Panc1 (cell line): ENCODE measurements at regions not wholly inside any gene's neighbourhood (a gene's known extent, or its start where the extent isn't known, plus 50 kb on each side); places are given as distances from the start of the nearest gene placed in this dataset.
"Not testable (repeated sequence)": the region's sequence is repeated elsewhere in the genome, so short reads cannot be mapped to it uniquely, and the experiment has no call there.

Experiments used
- ATAC-seq: fragments of 200-7000 bp; cut with Tn5 transposase; 2 replicates; pipeline ENCODE4 v1.9.1; 2020; ENCODE audit warnings: mild to moderate bottlenecking, moderate library complexity
- BruUV-seq: library from RNA; stranded (reverse); fragments of 400-500 nt; replicated peaks from 2 replicates; lab custom pipeline; 2021; lab: Mats Ljungman, UMichigan
- CTCF ChIA-PET: fragments of 300-600 bp; sonication (Branson Sonifier 250); formaldehyde crosslinking; loops from one replicate; lab custom pipeline; 2022; ENCODE audit warnings: antibody characterized with exemption; lab: Charles Lee
- POLR2A ChIA-PET: fragments of 300-600 bp; sonication (Branson Sonifier 250); formaldehyde crosslinking; loops from one replicate; lab custom pipeline; 2022; ENCODE audit warnings: antibody characterized with exemption; lab: Charles Lee
- DNase-seq: peaks from one replicate; pipeline ENCODE4 v3.0.0-alpha.2; 2010; ENCODE audit warnings: low read depth, low spot score
- H3K27ac ChIP-seq: 2 replicates; pipeline ENCODE4 v1.5.1; 2011; ENCODE audit warnings: mild to moderate bottlenecking, low read length, inconsistent platforms
- H3K27me3 ChIP-seq: fragments of 200-500 bp; sonication (Bioruptor generic); 2 replicates; pipeline ENCODE4 v1.6.0; 2014; ENCODE audit warnings: low read length, inconsistent platforms; ENCODE audit not compliant: control insufficient read depth, insufficient read depth
- H3K36me3 ChIP-seq: fragments of 200-500 bp; sonication (Bioruptor generic); 2 replicates; pipeline ENCODE4 v1.5.1; 2014; ENCODE audit warnings: inconsistent platforms, mild to moderate bottlenecking, low read length, moderate library complexity; ENCODE audit not compliant: control insufficient read depth, insufficient read depth
- H3K4me1 ChIP-seq: 2 replicates; pipeline ENCODE4 v1.5.1; 2011; ENCODE audit warnings: inconsistent platforms, mild to moderate bottlenecking, low read length, moderate library complexity; ENCODE audit not compliant: control insufficient read depth, insufficient read depth
- H3K4me3 ChIP-seq, 2 experiments: 2 replicates each; pipeline ENCODE4 v1.5.1; 2011 to 2012; ENCODE audit warnings: low read depth in 2 of 2, low read length in 2 of 2, mild to moderate bottlenecking in 2 of 2, inconsistent platforms in 1 of 2, moderate library complexity in 1 of 2
- H3K9me3 ChIP-seq: fragments of 200-500 bp; sonication (Bioruptor generic); 2 replicates; pipeline ENCODE4 v1.5.1; 2014; ENCODE audit warnings: low read depth, mild to moderate bottlenecking, inconsistent platforms, low read length, moderate library complexity; ENCODE audit not compliant: control insufficient read depth, insufficient read depth
- CTCF ChIP-seq: fragments of 450-650 bp; IDR thresholded peaks from 2 replicates; pipeline ENCODE4 v1.5.1; 2017; ENCODE audit warnings: mild to moderate bottlenecking
- POLR2AphosphoS5 ChIP-seq: IDR thresholded peaks from 2 replicates; pipeline ENCODE4 v1.6.1; 2012; ENCODE audit warnings: mild to moderate bottlenecking, low read depth, low read length, moderate library complexity
- REST ChIP-seq, 2 experiments: IDR thresholded peaks; 2 replicates each; pipeline ENCODE4 v1.6.1; 2011 to 2012; ENCODE audit warnings: low read depth in 2 of 2, control low read depth in 1 of 2, low read length in 1 of 2, mild to moderate bottlenecking in 1 of 2, moderate library complexity in 1 of 2; ENCODE audit not compliant: insufficient read depth in 1 of 2
- SIN3A ChIP-seq: IDR thresholded peaks from 2 replicates; pipeline ENCODE4 v1.6.1; 2012; ENCODE audit warnings: low read depth, mild to moderate bottlenecking, low read length, moderate library complexity, borderline replicate concordance; ENCODE audit not compliant: insufficient read depth
- TCF7L2 ChIP-seq: IDR thresholded peaks from 2 replicates; pipeline ENCODE4 v1.6.1; 2011; ENCODE audit warnings: mild to moderate bottlenecking, low read depth, low read length, inconsistent platforms
- in situ Hi-C: cut with HindIII; loops from 2 replicates; pipeline ENCODE4 v1.10.0; 2016; ENCODE audit warnings: low sequenced_read_pairs, low pct_unique_long_range_greater_than_20kb
- intact Hi-C: fragments of 100-400 bp; cut with micrococcal nuclease; formaldehyde crosslinking; loops from one replicate; pipeline ENCODE4 v1.10.0; 2022; ENCODE audit not compliant: unreplicated experiment

- Histone ChIP-seq H3K27ac (no peak overlapping the region), H3K9me3 (no peaks in the 10 kb centered on the region), H3K27me3 (no peaks in the 10 kb centered on the region), H3K4me3 (no peak overlapping the region), H3K36me3 (no peaks in the 10 kb centered on the region), H3K4me1 (no peaks in the 10 kb centered on the region)
- ChIA-PET CTCF (no interaction called here), POLR2A (no interaction called here)
- intact Hi-C loops (no loop called here), in situ Hi-C loops (no loop called here)
- BruUV-seq: no TSS peak
- DNase-seq (no peak), ATAC-seq (no peak)
- TF ChIP-seq POLR2AphosphoS5 (no peak), CTCF (no peak), TCF7L2 (no peak), REST (IDR thresholded peaks at IDR 0.05; ENCODE audit: insufficient read depth in 1 of 2, low read depth in 2 of 2, low read length in 1 of 2) (no peak), SIN3A (no peak)
Measured at GRCh38 chr2:16200554-16201193, 260.3 kb downstream of the MYCN start.

DNA sequence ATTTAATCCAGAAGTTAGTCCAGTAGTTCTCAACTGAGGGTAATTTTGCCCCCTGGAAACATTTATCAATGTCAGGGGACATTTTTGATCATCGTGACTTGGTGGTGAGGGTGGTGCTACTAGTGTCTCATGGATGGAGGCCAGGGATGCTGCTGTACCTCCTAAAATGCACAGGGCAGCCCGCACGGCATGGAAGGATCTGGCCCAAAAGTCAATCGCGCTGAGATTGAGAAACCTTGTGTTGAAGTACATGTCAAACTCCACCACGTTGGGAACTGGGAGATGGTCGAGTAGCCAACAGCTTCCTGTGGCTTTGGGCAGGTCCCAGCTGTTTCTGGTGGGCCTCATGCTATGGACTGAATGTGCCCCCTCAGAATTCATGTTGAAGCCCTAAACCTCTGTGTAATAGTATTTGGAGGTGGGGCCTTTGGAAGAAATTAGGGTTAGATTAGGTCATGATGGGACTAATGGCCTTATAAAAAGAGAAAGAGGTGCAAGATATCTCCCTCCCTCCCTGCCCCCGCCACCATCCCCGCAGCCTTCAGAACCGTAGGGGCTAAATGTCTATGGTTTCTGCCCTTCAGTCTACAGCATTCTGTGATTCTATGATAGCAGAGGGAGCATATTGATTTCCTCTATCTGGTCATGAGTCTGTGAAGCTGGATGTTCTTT lies 259.7 kb downstream of the MYCN start:
- DNase-seq (no peak), ATAC-seq (no peak)
- CTCF ChIA-PET: no interaction called here
- Histone ChIP-seq H3K9me3 (no peaks in the 10 kb centered on the region), H3K4me3 (no peak overlapping the region), H3K27ac (no peak overlapping the region), H3K36me3 (no peaks in the 10 kb centered on the region), H3K27me3 (no peaks in the 10 kb centered on the region), H3K4me1 (no peaks in the 10 kb centered on the region)
- intact Hi-C loops: no loop called here
- TF ChIP-seq POLR2AphosphoS5 (no peak), TCF7L2 (no peak), CTCF (no peak), REST (IDR thresholded peaks at IDR 0.05; ENCODE audit: insufficient read depth in 1 of 2, low read depth in 2 of 2, low read length in 1 of 2) (no peak), SIN3A (no peak)
- in situ Hi-C loops: no loop called here
- no TSS peak for BruUV-seq
- POLR2A ChIA-PET: no interaction called here

- H3K9me3 ChIP-seq, H3K27ac ChIP-seq, H3K4me1 ChIP-seq, ATAC-seq, intact Hi-C loops, in situ Hi-C loops, DNase-seq, BruUV-seq, POLR2A ChIA-PET, H3K4me3 ChIP-seq, CTCF ChIA-PET, H3K36me3 ChIP-seq, H3K27me3 ChIP-seq: not testable (repeated sequence)
Measured at GRCh38 chr2:16199241-16199640, 258.9 kb downstream of the MYCN start.
